EL (cell line): ENCODE measurements at regions not wholly inside any gene's neighbourhood (a gene's known extent, or its start where the extent isn't known, plus 50 kb on each side); places are given as distances from the start of the nearest gene placed in this dataset.

ENCODE experiments used
- DNase-seq: peaks from one replicate; pipeline ENCODE4 v3.0.0-alpha.2; 2016

DNA sequence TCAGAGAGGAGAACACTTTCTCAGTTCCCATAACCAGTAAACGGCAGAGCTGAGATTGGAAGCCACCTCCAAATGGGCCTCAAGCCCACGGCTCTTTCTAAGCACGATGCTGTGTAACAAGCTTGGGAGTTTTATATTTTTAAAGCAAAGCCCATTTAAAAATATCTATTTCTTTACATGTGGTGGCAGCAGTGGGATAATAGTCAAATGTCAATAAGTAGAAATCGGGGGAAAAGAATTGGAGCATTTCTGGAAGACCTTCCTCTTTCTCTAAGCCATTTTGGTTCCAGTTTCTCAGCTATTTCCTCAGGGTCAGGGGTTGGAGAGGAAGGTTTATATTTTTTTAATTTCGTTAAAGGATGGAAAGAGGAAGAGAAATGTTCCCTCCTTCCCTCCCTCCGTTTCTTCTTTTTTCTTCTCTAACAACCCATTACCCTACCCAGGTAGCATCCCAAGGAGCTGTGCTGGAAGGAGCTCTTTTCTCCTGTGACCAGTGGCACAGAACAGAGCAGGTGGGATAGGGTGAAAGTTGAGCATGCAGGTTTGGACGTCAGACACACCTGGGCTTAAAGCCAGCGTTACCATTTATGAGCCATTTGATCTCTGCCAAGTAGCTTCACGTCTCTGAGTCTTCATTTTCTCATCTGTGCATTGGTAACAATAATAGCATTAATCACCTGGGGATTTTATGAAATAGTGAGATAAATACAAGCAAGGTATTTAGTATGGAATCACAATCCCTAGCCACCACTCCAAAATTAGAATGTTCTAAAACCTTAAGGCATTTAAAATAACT, 515.7 kb downstream of the RPS24 start:
- no peak for DNase-seq

DNA sequence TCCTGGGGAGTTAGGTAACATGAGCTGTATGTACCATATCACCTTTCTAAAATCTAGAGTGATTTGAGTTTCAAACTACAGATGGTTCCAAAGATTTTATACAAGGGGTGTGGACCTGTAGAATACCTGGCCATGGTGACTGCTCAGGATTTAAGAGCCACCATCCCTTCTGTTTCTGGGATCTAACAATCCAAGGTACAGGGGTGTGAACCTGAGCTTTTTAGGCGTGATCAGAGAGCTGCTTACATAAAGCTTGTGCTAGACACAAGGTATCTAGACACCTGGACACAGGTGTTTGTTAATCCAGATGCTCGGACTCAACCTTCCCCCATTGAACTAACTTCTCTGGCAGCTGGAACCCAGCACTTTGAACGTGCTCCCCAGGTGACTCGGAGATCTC, 516.4 kb downstream of the RPS24 start:
- DNase-seq = no peak

GRCh38 chr10:78550716-78551115, 517.1 kb downstream of the RPS24 start:
- no peak for DNase-seq

DNA sequence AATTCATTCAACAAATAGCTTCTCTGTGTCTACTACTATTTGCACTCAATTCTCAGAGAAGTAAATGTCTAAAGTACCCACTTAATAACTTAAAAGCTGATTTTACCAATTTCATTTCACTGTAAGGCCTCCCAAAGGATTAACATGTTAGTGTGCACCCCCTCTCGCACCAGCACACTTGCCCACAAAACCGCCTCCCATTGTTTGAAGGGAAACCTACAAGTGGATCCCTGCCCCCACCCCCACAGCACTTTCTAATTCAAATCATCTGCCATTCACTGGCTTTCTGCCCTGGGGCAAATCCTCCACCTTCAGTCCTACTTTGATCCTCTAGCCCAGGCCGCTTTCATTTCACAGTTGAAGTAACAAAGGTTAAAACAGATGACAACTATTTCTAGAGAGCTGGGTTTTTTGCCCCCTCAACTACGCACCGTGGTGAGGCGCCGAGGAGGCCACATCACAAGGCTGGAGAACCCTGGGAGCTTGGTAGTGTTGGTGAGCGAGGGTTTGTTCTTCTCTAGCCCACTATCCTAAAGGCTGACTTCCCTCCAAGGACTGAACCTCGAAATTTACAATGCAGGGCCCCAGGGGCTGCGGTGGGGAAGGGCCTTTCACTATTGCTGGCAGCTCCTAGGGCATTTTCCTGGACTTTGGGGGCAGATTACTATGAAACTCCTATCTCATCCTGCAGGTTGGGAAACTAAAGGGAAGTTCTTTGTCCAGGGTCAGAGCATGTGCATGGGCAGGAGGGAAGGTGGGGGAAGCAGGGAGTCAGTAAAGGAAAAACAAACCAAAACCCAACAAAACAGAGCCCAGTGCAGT, 517.4 kb upstream of the ZMIZ1 start:
- no peak for DNase-seq

DNA sequence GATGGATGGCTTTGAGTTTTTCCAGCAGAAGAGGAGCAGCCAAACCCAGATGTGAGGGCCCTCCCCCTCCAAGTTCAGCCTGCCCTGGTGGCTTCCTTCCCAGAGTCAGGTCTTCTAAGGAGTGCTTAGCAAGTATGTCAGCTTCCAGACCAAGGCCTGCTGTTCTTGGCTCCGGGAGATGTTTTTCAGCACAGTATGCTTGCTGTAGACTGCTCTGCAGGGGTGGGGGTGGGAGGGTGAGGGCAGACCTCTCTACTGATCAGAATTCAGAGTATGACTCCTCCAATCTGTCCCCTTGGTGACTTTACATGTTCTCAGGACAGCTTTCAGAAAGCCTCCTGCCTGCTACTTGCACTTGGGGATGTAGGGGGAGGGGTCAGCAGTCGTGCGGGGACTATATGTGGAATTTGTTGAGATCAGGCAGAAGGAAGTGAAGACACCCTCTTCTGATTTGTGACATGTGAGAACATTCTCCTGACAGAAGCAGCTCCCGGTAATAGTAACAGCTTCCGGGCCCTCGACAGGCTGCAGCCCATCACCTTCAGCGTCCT, 516.4 kb upstream of the ZMIZ1 start:
- no peak for DNase-seq

DNA sequence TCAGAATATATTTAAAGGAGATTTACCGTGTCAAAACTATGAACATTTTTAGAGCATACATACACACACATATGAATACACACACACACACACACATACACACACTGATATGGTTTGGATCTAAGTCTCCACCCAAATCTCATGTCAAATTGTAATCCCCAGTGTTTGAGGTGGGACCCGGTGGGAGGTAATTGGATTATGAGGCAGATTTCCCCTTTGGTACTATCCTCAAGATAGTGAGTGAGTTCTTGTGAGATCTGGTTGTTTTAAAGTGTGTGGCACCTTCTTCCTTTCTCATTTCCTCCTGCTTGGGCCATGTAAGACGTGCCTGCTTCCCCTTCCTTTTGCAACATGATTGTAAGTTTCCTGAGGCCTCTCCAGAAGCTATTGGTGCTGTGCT, 515.0 kb upstream of the ZMIZ1 start:
- DNase-seq = no peak

- DNase-seq = no peak
Observed at GRCh38 chr10:78555128-78555527, 513.6 kb upstream of the ZMIZ1 start.

DNA sequence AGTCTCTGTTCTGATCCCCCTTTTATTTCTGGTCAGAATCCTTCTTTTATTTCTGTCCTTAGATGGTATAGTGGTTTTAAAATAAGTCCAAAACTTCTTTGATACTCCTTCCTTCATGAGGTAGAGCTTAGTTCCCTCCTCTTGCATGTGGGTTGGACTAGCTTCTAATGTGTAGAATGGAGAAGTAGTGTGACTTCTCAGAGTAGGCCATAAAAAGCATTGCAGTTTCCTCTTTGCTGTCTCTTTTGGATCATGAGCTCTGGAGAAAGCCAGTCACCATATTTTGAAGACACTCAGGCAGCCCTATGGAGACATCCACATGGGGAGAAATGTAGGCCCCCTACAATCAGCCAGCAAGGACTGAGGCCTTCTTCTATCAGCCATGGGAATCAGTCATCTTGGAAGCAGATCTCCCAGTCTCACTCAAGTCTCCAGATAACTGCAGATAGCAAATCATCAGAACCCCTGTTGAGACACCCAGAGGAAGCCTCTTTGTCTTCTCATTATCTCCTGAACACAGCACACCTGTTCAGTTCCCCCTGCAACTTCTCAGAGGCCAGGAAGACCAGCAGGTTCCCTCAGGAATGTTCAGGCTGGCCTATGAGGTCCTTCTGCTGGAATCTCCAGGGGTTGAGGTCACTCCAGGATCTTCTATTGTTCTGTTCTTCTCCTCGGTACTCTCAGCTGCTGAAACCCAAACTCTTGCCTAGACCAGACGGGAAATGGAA, 511.9 kb upstream of the ZMIZ1 start:
- no peak for DNase-seq

GRCh38 chr10:78557433-78557925, 511.3 kb upstream of the ZMIZ1 start:
- no peak for DNase-seq

DNA sequence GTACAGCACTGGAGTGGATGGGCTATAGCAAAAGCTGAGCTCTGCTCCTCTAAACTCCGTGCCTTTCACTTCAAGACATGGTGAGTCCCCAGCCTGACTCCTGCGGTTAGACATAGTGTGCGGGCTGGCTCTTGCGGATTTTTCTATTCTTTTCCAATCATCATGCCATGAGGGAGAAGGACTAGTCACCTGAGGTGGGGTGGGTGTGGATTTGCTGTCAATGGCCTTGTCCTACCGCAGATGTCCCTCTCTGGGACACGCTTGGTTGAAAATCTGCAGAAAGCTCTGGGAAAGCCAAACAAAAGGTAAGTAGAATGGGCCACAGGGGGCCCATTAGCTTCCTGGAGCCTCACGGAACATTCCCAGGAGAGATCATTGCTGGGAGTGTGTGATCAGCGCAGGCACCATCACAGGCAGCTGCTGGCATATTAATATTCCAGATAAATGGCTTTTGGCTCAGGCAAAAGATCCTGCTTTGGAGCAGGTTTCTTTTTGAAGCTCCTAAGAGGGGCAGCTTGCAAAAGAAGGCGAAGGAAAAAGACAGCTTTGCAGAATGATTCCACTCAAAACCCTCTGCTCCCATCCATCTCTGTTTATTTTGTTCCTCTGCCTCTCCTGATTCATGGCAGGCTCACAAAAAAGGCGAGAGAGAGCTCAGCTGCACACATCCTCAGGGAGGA, 509.0 kb upstream of the ZMIZ1 start:
- no peak for DNase-seq

- DNase-seq = no peak
Observed at GRCh38 chr10:78560341-78560688, 508.5 kb upstream of the ZMIZ1 start.

- DNase-seq = no peak
Observed at GRCh38 chr10:78563314-78563713, 505.5 kb upstream of the ZMIZ1 start.

DNA sequence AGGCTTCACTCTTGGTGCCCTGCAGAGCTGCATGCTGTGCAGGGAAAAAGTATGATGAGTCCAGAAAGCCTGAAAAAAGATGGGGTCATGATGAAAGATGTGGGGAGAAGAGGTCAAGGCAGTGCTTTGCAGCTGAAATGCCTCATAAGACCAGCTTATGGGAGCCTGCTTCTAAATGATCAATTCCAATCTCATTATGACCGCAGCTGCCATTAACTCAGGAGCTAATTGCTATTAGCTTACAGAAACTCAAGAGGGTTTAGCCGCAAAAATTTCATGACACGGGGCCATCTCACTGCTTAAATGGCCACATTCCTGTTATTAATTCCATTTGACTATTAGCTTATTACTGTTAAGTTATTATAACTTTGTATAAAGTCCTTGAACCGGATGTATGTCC, 502.9 kb upstream of the ZMIZ1 start:
- DNase-seq = no peak

GRCh38 chr10:78566284-78567111, 502.3 kb upstream of the ZMIZ1 start:
- DNase-seq = no peak

GRCh38 chr10:78567680-78568455, 500.9 kb upstream of the ZMIZ1 start:
- no peak for DNase-seq

GRCh38 chr10:78568620-78569019, 500.1 kb upstream of the ZMIZ1 start:
- no peak for DNase-seq

DNA sequence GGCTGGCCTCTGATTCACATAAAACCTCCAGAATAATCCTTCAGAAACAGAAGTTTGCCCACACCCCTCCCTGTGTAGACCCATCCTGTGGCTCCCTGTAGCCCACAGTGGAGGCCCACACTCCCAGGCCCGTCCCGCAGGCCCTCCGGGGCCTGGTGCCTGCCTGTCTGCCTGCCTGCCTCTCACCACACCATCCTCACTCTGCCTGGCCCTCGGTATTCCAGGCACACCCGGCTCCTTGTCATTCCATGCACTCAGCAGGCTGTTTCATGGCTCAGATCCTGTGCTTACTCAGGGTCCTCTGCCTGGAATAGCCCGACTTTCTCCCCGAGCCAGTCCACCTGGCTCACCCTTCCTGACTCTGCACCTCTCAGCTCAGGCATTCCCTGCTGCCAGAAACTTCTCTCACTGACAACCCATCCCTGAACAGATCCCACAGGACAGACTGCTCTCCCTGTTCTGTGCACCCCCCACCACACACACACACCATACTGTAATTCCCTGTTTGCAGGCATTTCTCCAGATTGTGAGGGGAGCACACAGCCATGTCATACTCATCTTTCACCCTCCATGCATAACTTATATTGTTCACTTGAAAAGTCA, 498.0 kb upstream of the ZMIZ1 start:
- DNase-seq = no peak

DNA sequence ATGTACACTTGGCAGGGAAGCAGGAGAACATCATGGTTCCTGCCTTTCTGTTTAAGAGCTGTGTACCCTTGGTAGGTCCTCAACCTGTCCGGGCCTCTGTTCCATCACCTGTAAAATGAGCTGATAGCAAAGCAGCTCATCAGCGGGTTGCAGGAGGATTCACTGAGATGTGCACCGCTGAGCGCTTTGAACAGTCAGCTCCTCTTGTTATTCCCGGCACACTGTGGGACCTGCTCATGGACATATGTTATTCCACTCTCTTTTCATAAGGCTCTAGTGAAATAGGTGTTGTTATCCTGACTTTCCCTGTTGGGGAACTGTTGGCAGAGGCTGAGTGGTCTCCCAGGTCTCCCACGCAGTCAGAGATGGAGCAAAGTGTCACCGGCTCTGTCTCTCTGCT, 497.5 kb upstream of the ZMIZ1 start:
- no peak for DNase-seq

GRCh38 chr10:78571891-78572290, 496.9 kb upstream of the ZMIZ1 start:
- DNase-seq = no peak

GRCh38 chr10:78572565-78572964, 496.2 kb upstream of the ZMIZ1 start:
- DNase-seq = no peak
